ENCODE measurements at regions not wholly inside any gene's neighbourhood (a gene's known extent, or its start where the extent isn't known, plus 50 kb on each side); places are given as distances from the start of the nearest gene placed in this dataset.
"Not testable (repeated sequence)": the region's sequence is repeated elsewhere in the genome, so short reads cannot be mapped to it uniquely, and the experiment has no call there.

- ChIA-PET POLR2A (no interaction called here), CTCF (no interaction called here)
Observed at GRCh38 chr7:14974688-14975087, 72.1 kb upstream of the DGKB start.

DNA sequence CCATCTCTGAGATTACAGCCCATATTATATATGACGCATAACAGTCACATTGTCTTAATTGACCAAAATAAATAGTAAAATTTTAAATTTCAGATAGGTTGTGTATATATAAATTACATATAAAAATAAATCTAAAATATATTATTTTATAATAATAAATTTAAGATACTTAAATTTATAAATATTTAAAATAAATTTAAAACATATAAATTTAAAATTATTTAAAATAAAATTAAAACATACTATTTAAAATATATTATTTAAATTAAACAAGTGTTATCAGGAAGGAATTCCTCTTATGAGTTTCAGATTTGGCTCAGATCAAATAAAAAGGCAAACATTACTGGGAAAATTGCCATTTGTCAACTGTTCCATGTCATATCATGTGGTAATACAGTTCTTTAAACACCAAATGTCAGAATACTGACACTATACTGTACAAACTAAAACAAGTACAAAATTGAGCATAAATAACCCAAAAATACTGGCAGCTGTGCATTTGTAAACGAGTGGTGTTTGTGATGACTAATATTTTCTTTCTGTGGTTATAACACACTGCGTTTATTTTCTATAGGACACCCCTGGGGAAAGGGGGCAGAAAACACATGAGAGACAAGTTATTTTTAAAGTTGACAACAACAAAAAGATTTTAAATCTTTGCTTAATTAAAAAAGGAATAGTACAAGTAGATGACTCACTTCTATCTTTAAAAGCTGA, 71.3 kb upstream of the DGKB start:
- ChIA-PET POLR2A (no interaction called here), CTCF (no interaction called here)

- POLR2A ChIA-PET, CTCF ChIA-PET: not testable (repeated sequence)
Observed at GRCh38 chr7:14971678-14972077, 69.1 kb upstream of the DGKB start.

DNA sequence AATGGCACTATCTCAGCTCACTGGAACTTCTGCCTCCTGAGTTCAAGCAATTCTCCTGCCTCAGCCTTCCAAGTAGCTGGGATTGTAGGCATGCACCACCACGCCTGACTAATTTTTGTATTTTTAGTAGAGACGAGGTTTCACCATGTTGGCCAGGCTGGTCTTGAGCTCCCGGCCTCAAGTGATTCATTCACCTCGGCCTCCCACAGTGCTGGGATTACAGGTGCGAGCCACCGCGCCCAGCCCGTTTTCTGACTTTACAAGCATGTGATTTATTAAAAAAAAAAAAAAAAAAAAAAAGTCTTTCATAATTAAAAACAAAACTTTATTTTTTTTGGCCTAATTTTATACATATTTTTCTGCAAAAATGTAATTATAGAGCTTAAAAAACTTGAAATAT, 64.8 kb upstream of the DGKB start:
- CTCF ChIA-PET: interaction anchor here (0.7 kb wide), 1 partner anchor 32 kb away, joined by 3 read pairs; no protein-coding TSS in a partner anchor
- POLR2A ChIA-PET: not testable (repeated sequence)

GRCh38 chr7:14962778-14963177, 60.2 kb upstream of the DGKB start:
- CTCF ChIA-PET: no interaction called here
- POLR2A ChIA-PET: no interaction called here

DNA sequence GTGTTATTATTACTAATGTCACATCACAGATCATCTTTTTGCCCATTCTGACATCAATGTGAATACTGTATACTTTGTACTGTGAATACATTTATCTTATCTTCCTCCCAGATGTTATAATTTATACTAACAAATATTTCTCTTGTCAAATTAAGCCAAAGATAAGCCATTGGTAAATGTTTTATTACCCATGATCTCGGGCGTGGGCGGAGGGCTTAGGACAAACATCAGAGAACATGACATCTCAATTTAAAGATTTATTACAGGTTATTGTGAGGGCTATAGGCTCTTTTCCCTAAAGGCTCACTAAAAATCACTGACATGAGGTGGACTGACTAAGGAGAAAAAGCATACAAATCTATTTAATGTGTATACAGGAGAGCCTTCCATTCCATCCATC, 58.2 kb upstream of the DGKB start:
- ChIA-PET CTCF (no interaction called here), POLR2A (no interaction called here)

DNA sequence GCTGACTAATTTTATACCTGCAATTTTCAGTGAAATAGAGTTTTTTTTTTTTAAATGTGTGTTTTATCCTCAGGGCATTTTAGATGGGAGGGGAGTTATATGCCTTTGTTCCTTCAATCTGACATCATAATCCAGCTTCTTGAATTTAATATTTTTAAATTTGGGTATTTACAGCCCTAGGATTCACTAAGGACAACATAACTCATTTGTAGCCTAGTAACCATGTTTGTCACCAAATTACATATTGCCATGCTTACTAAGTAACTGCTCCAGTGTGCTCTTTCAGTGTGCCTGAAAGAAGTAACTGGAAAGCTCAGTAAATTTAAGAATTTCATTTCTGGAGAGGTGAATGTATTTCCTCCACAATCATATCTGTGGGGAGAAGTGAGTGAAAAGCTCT, 56.8 kb upstream of the DGKB start:
- ChIA-PET CTCF (no interaction called here), POLR2A (no interaction called here)

DNA sequence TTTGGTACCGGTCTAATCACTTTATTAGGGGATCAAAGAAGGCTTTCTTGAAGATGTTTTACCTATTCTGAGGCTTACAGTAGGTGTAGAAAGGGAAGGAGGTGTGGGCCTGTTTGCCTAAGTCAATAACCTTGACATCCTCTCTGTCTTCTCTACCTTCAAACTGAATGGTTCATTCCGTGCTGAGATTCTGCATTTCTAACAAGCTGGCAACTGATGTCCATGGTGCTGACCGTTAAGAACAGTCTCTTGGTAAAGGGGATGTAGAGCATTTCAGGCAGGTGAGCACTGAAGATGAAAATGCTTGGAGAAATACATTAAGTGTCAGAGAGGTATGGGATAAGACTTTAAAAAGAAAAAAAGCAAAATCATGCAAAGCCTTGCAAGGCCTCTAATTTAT, 51.5 kb upstream of the DGKB start:
- CTCF ChIA-PET: no interaction called here
- POLR2A ChIA-PET: no interaction called here

Data from activated CD8-positive, alpha-beta memory T cell treated with anti-CD3 and anti-CD28 coated beads for 36 hours (primary cell).